ENCODE measurements at regions not wholly inside any gene's neighbourhood (a gene's known extent, or its start where the extent isn't known, plus 50 kb on each side); places are given as distances from the start of the nearest gene placed in this dataset.
"Not testable (repeated sequence)": the region's sequence is repeated elsewhere in the genome, so short reads cannot be mapped to it uniquely, and the experiment has no call there.

DNA sequence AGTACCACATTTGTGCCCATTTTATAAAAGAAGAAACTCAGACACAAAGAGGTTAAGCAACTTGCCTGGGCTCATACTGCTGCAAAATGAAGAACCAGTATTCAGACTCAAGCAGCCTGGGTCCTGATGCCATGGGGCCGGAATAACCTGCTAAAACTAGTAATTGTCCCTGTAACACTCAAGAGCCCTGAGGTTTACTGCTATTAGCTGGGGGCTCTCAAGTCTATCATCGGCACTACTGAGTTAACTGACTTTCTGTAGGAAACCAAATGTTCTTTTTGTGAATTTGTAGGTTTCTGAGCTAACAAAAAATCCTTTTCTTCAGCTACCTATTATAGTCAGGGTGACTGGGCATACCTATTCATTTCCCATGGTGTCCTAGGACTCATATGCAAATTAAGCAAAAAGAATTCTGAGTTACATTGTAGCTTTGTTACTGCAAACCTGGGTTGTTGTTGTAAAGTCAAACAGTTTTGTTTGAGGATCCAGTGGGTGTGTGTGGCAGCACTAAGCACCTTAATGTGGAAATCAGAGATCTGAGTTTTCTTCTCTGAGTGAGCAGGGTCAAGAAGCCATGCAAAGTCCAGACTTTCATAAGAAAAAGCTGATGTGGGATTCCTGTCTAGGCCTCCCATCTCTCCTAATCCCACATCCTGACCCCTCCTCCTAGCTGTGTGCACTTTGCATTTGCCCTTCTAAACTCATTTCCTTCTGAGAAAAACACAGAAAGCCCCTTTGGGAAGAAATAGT lies 72.4 kb upstream of the TNP1 start:
- no peak for DNase-seq (ENCODE audit: low read depth)
- no peak overlapping the region for H3K4me3 ChIP-seq (ENCODE audit: low read depth, low read length)
- no peak for TF ChIP-seq CTCF (IDR thresholded peaks at IDR 0.05; ENCODE audit: insufficient read depth, low read length)

DNA sequence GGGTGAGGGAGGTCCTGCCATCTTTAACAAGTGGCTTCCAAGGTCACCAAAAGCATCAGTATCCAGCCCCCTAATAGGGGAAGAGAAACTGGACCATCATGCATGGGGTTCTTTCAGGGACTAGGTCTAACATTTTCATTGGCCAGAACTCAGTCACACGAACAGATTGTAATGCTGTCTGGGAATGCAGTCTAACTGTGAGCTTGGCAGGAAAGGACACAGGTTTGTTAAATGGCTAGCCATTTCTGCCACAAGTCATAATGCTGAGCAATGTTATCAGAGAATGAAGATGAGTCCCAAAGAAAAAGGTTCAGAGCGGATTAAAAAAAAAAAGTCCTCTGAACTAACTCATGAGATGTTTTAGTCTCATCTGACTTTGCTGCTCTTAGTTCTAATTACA lies 70.9 kb upstream of the TNP1 start:
- TF ChIP-seq CTCF (IDR thresholded peaks at IDR 0.05; ENCODE audit: insufficient read depth, low read length): no peak
- DNase-seq (ENCODE audit: low read depth): no peak

GRCh38 chr2:216929338-216929737 lies 69.5 kb upstream of the TNP1 start:
- H3K4me3 ChIP-seq (ENCODE audit: low read depth, low read length); DNase-seq (ENCODE audit: low read depth): not testable (repeated sequence)

More for the DNA sequence above, 70.9 kb upstream of the TNP1 start:
- H3K4me3 ChIP-seq (ENCODE audit: low read depth, low read length): no peak overlapping the region

- no peak for TF ChIP-seq CTCF (IDR thresholded peaks at IDR 0.05; ENCODE audit: insufficient read depth, low read length)
- H3K4me3 ChIP-seq (ENCODE audit: low read depth, low read length): no peak overlapping the region
- DNase-seq (ENCODE audit: low read depth): no peak
Measured at GRCh38 chr2:216927163-216927562, 67.3 kb upstream of the TNP1 start.

GRCh38 chr2:216925636-216926366 lies 65.9 kb upstream of the TNP1 start:
- H3K4me3 ChIP-seq (ENCODE audit: low read depth, low read length): no peak overlapping the region
- no peak for TF ChIP-seq CTCF (IDR thresholded peaks at IDR 0.05; ENCODE audit: insufficient read depth, low read length)
- DNase-seq (ENCODE audit: low read depth): no peak

GRCh38 chr2:216925006-216925405 lies 65.1 kb upstream of the TNP1 start:
- no peak for DNase-seq (ENCODE audit: low read depth)
- H3K4me3 ChIP-seq (ENCODE audit: low read depth, low read length): no peak overlapping the region
- no peak for TF ChIP-seq CTCF (IDR thresholded peaks at IDR 0.05; ENCODE audit: insufficient read depth, low read length)

DNA sequence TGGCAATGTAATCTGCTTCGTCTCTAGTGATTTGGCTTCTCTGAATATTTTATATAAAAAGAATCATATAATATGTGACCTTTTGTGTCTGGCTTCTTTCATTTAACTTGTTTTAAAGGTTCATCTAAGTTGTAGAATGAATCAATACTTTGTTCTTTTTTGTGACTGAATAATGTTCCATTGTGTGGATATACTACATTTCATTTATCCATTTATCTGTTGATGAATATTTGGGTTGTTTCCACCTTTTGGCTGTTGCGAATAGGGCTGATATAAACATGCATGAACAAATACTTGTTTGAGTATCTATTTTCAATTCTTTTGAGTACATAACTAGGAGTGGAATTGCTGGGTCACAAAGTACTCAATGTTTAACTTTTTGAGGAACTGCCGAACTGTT lies 63.8 kb upstream of the TNP1 start:
- TF ChIP-seq CTCF (IDR thresholded peaks at IDR 0.05; ENCODE audit: insufficient read depth, low read length): no peak
- DNase-seq (ENCODE audit: low read depth): no peak
- H3K4me3 ChIP-seq (ENCODE audit: low read depth, low read length): no peak overlapping the region

All from fibroblast of the aortic adventitia (primary cell).